GM23338 (cell line): ENCODE measurements at regions not wholly inside any gene's neighbourhood (a gene's known extent, or its start where the extent isn't known, plus 50 kb on each side); places are given as distances from the start of the nearest gene placed in this dataset.

Experiments used
- ATAC-seq: fragments of 200-7000 bp; cut with Tn5 transposase; 3 replicates; pipeline ENCODE4 v1.9.1; 2020
- DNase-seq: peaks from one replicate; pipeline ENCODE4 v3.0.0-alpha.2; 2015; ENCODE audit warnings: low spot score
- H2AFZ ChIP-seq: fragments of 200-600 bp; sonication (generic); 2 replicates; pipeline ENCODE4 v1.8.0; 2016; ENCODE audit warnings: antibody characterized with exemption, mild to moderate bottlenecking, moderate library complexity
- H3F3A ChIP-seq: fragments of 200-600 bp; sonication (generic); replicated peaks from 2 replicates; pipeline ENCODE4 v1.8.0; 2017; ENCODE audit warnings: antibody characterized with exemption, mixed run types, low read depth
- H3K27ac ChIP-seq: fragments of 200-600 bp; sonication (generic); 2 replicates; pipeline ENCODE4 v1.6.1; 2016; ENCODE audit warnings: low read depth
- H3K27me3 ChIP-seq: fragments of 200-600 bp; sonication (generic); 2 replicates; pipeline ENCODE4 v1.8.0; 2016; ENCODE audit warnings: mild to moderate bottlenecking, mixed run types, moderate library complexity; ENCODE audit not compliant: insufficient read depth
- H3K36me3 ChIP-seq: fragments of 200-600 bp; sonication (generic); 2 replicates; pipeline ENCODE4 v1.8.0; 2016; ENCODE audit warnings: mild to moderate bottlenecking; ENCODE audit not compliant: insufficient read depth
- H3K4me1 ChIP-seq: fragments of 200-600 bp; sonication (generic); 2 replicates; pipeline ENCODE4 v1.8.0; 2016; ENCODE audit warnings: mild to moderate bottlenecking, moderate library complexity; ENCODE audit not compliant: insufficient read depth
- H3K4me2 ChIP-seq: fragments of 200-600 bp; sonication (generic); 2 replicates; pipeline ENCODE4 v1.7.1; 2017; ENCODE audit warnings: mixed run types
- H3K4me3 ChIP-seq: fragments of 200-600 bp; sonication (generic); 2 replicates; pipeline ENCODE4 v1.6.1; 2016; ENCODE audit warnings: mixed run types
- H3K79me2 ChIP-seq: fragments of 200-600 bp; sonication (generic); replicated peaks from 2 replicates; pipeline ENCODE4 v1.8.0; 2017; ENCODE audit warnings: mild to moderate bottlenecking; ENCODE audit not compliant: insufficient read depth
- H3K9me2 ChIP-seq: fragments of 200-600 bp; sonication (generic); 2 replicates; pipeline ENCODE4 v1.8.0; 2017; ENCODE audit not compliant: insufficient read depth
- H4K20me1 ChIP-seq: fragments of 200-600 bp; sonication (generic); replicated peaks from 2 replicates; pipeline ENCODE4 v1.8.0; 2017; ENCODE audit warnings: mild to moderate bottlenecking; ENCODE audit not compliant: insufficient read depth
- H3K27ac Mint-ChIP-seq: 2 replicates; pipeline ENCODE4 v1.8.0; 2020; ENCODE audit warnings: inconsistent platforms, mild to moderate bottlenecking, moderate library complexity, mixed read lengths
- H3K27me3 Mint-ChIP-seq: 3 replicates; pipeline ENCODE4 v1.8.0; 2022; ENCODE audit warnings: low read depth, mild to moderate bottlenecking, moderate library complexity, mixed read lengths, inconsistent platforms; ENCODE audit not compliant: insufficient read depth, poor library complexity
- H3K36me3 Mint-ChIP-seq: 3 replicates; pipeline ENCODE4 v1.8.0; 2021; ENCODE audit warnings: low read depth, mild to moderate bottlenecking, inconsistent platforms, moderate library complexity, mixed read lengths
- H3K4me1 Mint-ChIP-seq: 3 replicates; pipeline ENCODE4 v1.8.0; 2020; ENCODE audit warnings: mild to moderate bottlenecking, inconsistent platforms, mixed read lengths
- H3K4me3 Mint-ChIP-seq: 3 replicates; pipeline ENCODE4 v1.8.0; 2021; ENCODE audit warnings: moderate library complexity, mild to moderate bottlenecking, inconsistent platforms, mixed read lengths
- H3K9me3 Mint-ChIP-seq: 3 replicates; pipeline ENCODE4 v1.8.0; 2020; ENCODE audit warnings: moderate library complexity, mild to moderate bottlenecking, inconsistent platforms, mixed read lengths
- CREB1 ChIP-seq: fragments of 250-450 bp; sonication (Bioruptor Pico); IDR thresholded peaks from 2 replicates; pipeline ENCODE4 v1.5.0; 2020; ENCODE audit warnings: low read depth, mild to moderate bottlenecking, moderate library complexity
- CTCF ChIP-seq, 2 experiments: fragments of 200-600 bp in 1 of 2; sonication (generic) in 1 of 2; conservative IDR thresholded peaks; 2 replicates each; pipeline versions ENCODE4 v1.5.1 to v1.6.1; 2016 to 2017; ENCODE audit warnings: antibody characterized with exemption in 2 of 2, low read depth in 2 of 2, mild to moderate bottlenecking in 2 of 2, moderate library complexity in 1 of 2
- ETS1 ChIP-seq: IDR thresholded peaks from 2 replicates; pipeline ENCODE4 v1.6.1; 2016; ENCODE audit warnings: antibody characterized with exemption
- EZH2 ChIP-seq: fragments of 200-600 bp; sonication (generic); IDR thresholded peaks from one replicate; pipeline ENCODE4 v1.8.0; 2017; ENCODE audit warnings: antibody characterized with exemption, mild to moderate bottlenecking, low read depth; ENCODE audit not compliant: unreplicated experiment
- EZH2phosphoT487 ChIP-seq: fragments of 200-600 bp; sonication (generic); IDR thresholded peaks from one replicate; pipeline ENCODE4 v1.8.1; 2018; ENCODE audit warnings: antibody characterized with exemption; ENCODE audit not compliant: unreplicated experiment
- JUNB ChIP-seq: IDR thresholded peaks from one replicate; pipeline ENCODE4 v1.6.1; 2016; ENCODE audit warnings: antibody characterized with exemption; ENCODE audit not compliant: unreplicated experiment
- NANOG ChIP-seq: IDR thresholded peaks from 2 replicates; pipeline ENCODE4 v1.6.1; 2016; ENCODE audit warnings: antibody characterized with exemption, borderline replicate concordance
- POLR2AphosphoS5 ChIP-seq: IDR thresholded peaks from 2 replicates; pipeline ENCODE4 v1.6.1; 2016; ENCODE audit warnings: antibody characterized with exemption, low read depth
- REST ChIP-seq: IDR thresholded peaks from one replicate; pipeline ENCODE4 v1.6.1; 2018; ENCODE audit warnings: antibody characterized with exemption; ENCODE audit not compliant: unreplicated experiment
- ZNF114 ChIP-seq: fragments of 250-450 bp; sonication (Bioruptor Pico); IDR thresholded peaks from 2 replicates; pipeline ENCODE4 v1.5.0; 2020; ENCODE audit warnings: mild to moderate bottlenecking, moderate library complexity

- TF ChIP-seq REST (no peak), NANOG (peak; percentile 16; the same call in 1 of the 2 replicates)
- Histone ChIP-seq H3K9me2 (no peaks in the 10 kb centered on the region), H4K20me1 (no peaks in the 10 kb centered on the region), H3K27ac (peak overlapping the region; percentile 95), H3K27me3 (no peaks in the 10 kb centered on the region), H3F3A (0 out of 2 replicates have a peak, but pooled peaks cover 3% of the 10 kb centered on the region), H3K4me3 (peak overlapping the region; percentile 41), H3K4me1 (peaks cover 60% of the 10 kb centered on the region), H3K36me3 (no peaks in the 10 kb centered on the region), H3K4me2 (peak overlapping the region; percentile 64), H2AFZ (no peak overlapping the region), H3K79me2 (peaks cover 82% of the 10 kb centered on the region)
- Mint-ChIP-seq H3K4me3 (peak overlapping the region; percentile 57), H3K27me3 (peaks cover 4% of the 10 kb centered on the region), H3K36me3 (peaks cover 15% of the 10 kb centered on the region), H3K9me3 (no peaks in the 10 kb centered on the region), H3K27ac (peak overlapping the region; percentile 88), H3K4me1 (peaks cover 70% of the 10 kb centered on the region)
- DNase-seq (peak; percentile 82), ATAC-seq (peak; percentile 75)
These were observed 147.9 kb downstream of the SOX4 start for GRCh38 chr6:21741221-21742109.

DNA sequence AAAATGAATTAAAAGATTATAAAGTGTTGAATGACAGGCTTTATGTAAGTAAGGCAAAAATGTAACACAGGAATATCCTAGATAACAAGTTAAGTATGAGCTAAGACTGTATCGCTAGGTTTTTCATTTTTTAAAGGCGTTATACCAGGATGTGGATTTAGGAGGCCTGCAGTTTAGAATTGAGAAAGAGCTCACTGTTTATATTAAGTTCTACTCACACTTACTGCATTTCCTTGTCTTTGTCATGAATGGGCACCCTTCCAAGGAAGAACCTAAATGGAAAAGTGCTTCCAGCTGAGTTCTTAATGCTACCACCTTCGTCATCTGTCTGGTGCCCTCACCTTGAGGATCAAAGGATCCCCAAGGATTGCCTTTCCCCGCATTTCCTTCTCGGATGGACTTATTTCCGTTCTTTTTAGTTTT, 148.7 kb downstream of the SOX4 start:
- DNase-seq (peak; percentile 51), ATAC-seq (peak; percentile 22)
- H3K27ac Mint-ChIP-seq: peak overlapping the region; percentile 88
- no peaks in the 10 kb centered on the region for H3K27me3 ChIP-seq
- no peaks in the 10 kb centered on the region for H4K20me1 ChIP-seq
- H3K4me3 Mint-ChIP-seq: peak overlapping the region; percentile 57
- peaks cover 72% of the 10 kb centered on the region for H3K4me1 Mint-ChIP-seq
- no peaks in the 10 kb centered on the region for H3K9me3 Mint-ChIP-seq
- H3K36me3 ChIP-seq: no peaks in the 10 kb centered on the region
- H3K4me2 ChIP-seq: peak overlapping the region; percentile 64
- peaks cover 18% of the 10 kb centered on the region for H3K36me3 Mint-ChIP-seq
- H2AFZ ChIP-seq: no peak overlapping the region
- peak overlapping the region; percentile 41 for H3K4me3 ChIP-seq
- peaks cover 7% of the 10 kb centered on the region for H3K27me3 Mint-ChIP-seq
- no peaks in the 10 kb centered on the region for H3K9me2 ChIP-seq
- H3F3A ChIP-seq: 0 out of 2 replicates have a peak, but pooled peaks cover 3% of the 10 kb centered on the region
- peak overlapping the region; percentile 95 for H3K27ac ChIP-seq
- H3K79me2 ChIP-seq: peaks cover 82% of the 10 kb centered on the region
- peaks cover 63% of the 10 kb centered on the region for H3K4me1 ChIP-seq
- TF ChIP-seq CREB1 (peak; percentile 62), EZH2phosphoT487 (no peak), POLR2AphosphoS5 (no peak), CTCF (conservative IDR thresholded peaks at IDR 0.05; ENCODE audit: low read depth in 2 of 2) (0 out of 4 replicates have a peak, but pooled peaks of 1 of the 2 experiments have one; percentile 8), JUNB (no peak), NANOG (peak; percentile 95), EZH2 (no peak), ETS1 (peak; percentile 89), ZNF114 (CRISPR knock-in tag) (no peak)
